NB4 (cell line): ENCODE measurements at regions not wholly inside any gene's neighbourhood (a gene's known extent, or its start where the extent isn't known, plus 50 kb on each side); places are given as distances from the start of the nearest gene placed in this dataset.

Source experiments
- DNase-seq: peaks from one replicate; pipeline ENCODE4 v3.0.0; 2010; ENCODE audit warnings: low read depth
- H3K4me3 ChIP-seq: one replicate; pipeline ENCODE4 v1.5.1; 2011; ENCODE audit warnings: mild to moderate bottlenecking, low read depth, low read length, moderate library complexity
- CTCF ChIP-seq: IDR thresholded peaks from one replicate; pipeline ENCODE4 v1.5.1; 2012; ENCODE audit warnings: low read depth, low read length
- MYC ChIP-seq: IDR thresholded peaks from 2 replicates; pipeline ENCODE4 v1.6.1; 2011; ENCODE audit warnings: low read depth, low read length
- POLR2A ChIP-seq: IDR thresholded peaks from 2 replicates; pipeline ENCODE4 v1.6.1; 2011; ENCODE audit warnings: mild to moderate bottlenecking; ENCODE audit not compliant: insufficient read length; ENCODE audit errors: extremely low read depth
- TF ChIP-seq, protein P1 (sequence below): IDR thresholded peaks from 2 replicates; pipeline ENCODE4 v1.6.1; 2011; ENCODE audit warnings: low read depth, low read length

DNA sequence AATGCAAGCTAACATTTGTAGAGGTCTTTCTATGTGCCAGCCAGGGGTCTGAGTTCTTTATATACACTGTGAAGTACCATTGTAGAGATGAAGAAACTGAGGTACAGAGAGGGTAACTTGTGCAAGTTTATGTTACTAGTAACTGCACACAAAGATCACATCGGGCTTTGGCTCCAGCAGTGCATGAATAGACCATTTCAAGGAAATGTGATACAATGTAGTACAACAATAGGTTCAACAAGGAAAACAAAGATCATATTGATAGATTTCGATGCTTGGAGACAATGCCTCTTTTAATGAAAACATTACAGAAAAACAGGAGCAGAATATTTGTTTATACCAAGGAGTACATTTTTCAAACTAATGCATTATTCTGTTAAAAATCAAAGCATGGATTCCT, 115.3 kb downstream of the POLR2M start:
- TF ChIP-seq CTCF, result no peak
- no peak for TF ChIP-seq MYC
- TF ChIP-seq POLR2A, result no peak
- TF ChIP-seq, protein P1, sequence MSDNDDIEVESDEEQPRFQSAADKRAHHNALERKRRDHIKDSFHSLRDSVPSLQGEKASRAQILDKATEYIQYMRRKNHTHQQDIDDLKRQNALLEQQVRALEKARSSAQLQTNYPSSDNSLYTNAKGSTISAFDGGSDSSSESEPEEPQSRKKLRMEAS, result no peak

GRCh38 chr15:57823325-57823882, 116.9 kb downstream of the POLR2M start:
- no peak for DNase-seq
- TF ChIP-seq, protein P1, result no peak
- no peak for TF ChIP-seq MYC
- no peak overlapping the region for H3K4me3 ChIP-seq

More for the DNA sequence above, 115.3 kb downstream of the POLR2M start:
- no peak for DNase-seq
- no peak overlapping the region for H3K4me3 ChIP-seq

DNA sequence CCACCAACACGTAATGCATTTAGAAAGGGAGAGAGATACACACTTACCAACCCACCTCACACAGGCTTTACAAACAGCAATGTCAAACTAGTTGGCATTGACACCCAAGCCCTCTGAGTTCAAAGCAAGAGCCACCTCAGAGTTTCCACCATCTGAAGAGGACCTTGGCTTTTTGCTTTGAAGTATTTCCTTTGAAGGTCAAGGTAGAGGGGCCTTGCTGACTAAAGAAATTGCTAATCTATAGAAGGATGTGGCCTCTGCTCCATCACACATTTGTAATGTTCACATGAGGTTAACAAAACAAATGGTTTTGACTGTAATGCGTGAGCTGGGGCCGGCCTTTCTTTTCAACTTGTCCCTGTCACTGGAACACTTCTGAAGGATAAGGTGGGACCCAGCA, 117.7 kb downstream of the POLR2M start:
- no peak for DNase-seq
- H3K4me3 ChIP-seq, result no peak overlapping the region
- TF ChIP-seq CTCF, result no peak
- no peak for TF ChIP-seq POLR2A
- TF ChIP-seq, protein P1, result no peak
- TF ChIP-seq MYC, result no peak

DNA sequence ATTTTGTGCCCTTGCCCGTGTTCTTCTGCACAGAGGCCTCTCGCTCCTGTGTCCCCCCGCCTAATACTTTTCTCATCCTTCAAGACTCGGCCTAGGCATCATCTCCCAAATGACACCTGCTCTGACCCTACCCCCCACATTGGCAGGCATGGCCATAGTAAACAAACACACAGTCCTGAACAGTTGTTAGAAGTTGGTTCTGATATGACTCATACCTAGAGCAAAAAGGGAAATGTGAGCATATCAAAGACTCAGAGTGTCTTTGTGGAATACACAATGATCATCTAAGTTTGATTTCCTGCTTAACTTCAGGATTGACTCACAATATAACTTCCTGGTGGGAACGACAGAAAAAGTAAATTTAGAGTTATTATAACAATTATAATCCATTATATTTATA, 120.5 kb downstream of the POLR2M start:
- no peak overlapping the region for H3K4me3 ChIP-seq
- TF ChIP-seq, protein P1, result no peak
- TF ChIP-seq POLR2A (no peak), MYC (no peak), CTCF (no peak)
- no peak for DNase-seq

GRCh38 chr15:57827971-57828370, 121.5 kb downstream of the POLR2M start:
- TF ChIP-seq, protein P1, result no peak
- no peak for TF ChIP-seq MYC
- no peak for TF ChIP-seq CTCF
- TF ChIP-seq POLR2A, result no peak
- DNase-seq, result no peak
- H3K4me3 ChIP-seq, result no peak overlapping the region

DNA sequence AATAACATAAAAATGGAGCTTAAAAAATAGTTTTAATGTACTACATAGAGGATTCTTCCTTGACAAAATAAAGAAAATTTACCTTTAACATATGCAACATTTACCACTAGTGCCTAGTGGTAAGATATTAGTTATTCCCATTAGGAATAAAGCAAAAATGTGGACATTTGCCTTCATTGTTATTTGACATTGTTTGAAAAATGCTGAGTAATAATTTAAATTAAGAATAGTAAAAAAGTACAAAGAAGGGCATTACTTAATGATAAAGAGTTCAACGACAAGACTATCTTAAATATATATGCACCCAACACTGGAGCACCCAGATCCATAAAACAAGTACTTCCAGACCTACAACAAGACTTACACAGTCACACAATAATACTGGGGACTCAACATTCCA, 125.7 kb downstream of the POLR2M start:
- H3K4me3 ChIP-seq, result no peak overlapping the region
- no peak for TF ChIP-seq CTCF
- TF ChIP-seq, protein P1, result no peak
- no peak for TF ChIP-seq POLR2A
- no peak for TF ChIP-seq MYC
- DNase-seq, result no peak
